ENCODE measurements at regions not wholly inside any gene's neighbourhood (a gene's known extent, or its start where the extent isn't known, plus 50 kb on each side); places are given as distances from the start of the nearest gene placed in this dataset.
"Not testable (repeated sequence)": the region's sequence is repeated elsewhere in the genome, so short reads cannot be mapped to it uniquely, and the experiment has no call there.

DNA sequence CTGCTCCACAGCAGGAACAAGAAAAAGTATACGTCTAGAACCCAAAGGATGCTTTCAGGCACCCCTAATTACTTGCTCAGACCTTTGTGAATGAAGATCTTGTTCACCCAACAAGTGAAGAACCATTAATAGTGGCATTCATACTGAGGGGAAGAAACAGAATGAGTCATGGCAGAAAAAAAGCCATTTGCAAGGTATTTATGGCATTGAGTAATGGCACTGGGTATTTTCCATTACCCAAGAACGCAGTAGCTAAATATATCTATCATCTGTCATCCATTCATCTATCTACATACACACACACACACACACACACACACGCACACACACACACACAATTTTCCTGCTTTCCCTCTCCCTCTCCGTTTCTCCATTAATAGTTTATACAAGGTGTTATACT is 56.4 kb upstream of the XIRP2 start:
- DNase-seq = no peak

DNA sequence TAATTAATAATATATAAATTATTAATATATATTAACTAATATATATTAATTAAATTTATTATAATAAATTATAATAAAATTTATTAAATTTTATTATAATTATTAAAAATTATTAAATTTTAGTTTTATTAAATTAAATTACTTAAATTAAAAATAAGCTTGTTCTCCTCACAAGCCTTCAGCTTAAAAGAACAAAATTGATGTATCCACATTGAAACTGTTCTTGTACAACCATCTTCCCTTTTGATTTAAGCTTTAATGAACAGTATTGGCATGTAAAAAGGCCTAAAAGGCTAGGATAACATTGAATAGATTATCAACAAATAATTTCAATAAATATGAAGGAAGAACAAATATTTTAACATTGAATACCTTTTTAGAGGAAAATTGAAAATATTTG is 62.4 kb upstream of the XIRP2 start:
- DNase-seq = no peak

DNA sequence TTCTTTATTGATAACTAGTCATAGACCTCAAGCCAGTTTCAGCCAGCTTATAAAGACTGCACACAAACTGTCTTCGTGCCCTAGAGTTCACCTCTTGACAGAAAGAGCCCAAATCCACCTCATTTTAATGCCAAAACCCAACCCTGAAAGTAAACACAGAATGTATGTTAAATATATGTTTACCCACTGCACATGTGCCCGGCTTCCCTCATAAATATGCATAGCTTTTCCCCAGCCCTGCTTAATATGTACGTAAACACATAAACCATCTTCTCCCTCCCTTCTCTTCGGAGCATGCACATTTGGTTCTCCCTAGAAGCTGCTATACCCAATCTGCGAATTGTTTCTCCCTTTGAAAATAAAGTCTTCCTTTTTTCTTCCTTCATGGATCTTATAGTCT is 73.9 kb upstream of the XIRP2 start:
- no peak for DNase-seq

DNA sequence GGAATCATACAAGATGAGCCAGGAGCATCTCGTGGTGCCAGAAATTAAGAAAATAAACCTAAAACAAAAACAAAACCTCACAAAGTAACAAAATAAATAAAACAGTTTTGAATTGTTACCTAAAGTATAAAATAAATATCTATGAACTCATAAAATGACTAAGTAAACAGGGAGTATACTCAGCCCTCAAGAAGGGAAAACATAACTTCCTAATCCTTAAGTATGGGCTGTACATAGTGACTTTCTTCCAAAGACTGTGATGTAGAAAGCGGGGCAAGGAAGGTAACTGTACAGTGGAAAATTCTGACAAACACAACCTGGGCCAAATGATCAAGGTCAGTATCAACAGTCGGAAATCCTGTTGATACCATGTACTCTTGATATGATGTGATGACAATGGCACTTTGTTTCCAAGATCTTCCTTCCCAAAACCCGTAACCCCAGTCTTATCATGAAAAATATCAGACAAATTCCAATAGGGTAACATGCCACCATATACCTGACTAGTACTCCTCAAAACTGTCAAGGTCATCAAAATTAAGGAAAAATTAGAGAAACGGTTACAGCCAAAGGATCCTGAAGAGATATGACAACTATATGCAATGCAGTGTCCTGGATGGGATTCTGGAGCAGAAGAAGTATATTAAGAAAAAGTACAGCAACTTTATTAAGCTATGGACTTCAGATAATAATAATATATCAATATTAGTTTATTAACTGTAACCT is 76.0 kb upstream of the XIRP2 start:
- DNase-seq = no peak

DNA sequence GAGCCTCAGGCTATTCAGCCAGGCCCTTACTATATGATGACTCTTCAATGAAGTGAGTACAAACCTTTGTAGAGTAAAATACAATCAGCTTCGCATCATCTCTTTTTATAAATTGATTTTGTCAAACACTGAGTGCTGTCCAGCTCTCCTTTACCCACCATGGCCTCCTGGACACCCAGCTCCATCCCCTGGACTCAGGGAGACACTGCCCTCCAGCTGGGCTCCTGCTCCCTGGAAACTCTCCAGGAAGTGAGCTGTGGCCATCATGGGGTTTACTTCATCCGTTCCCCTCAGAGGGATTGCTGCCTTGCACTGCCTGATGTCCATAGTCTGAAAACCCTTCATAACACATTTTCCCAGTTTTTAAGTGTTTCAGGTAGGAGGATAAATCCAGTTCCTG is 82.5 kb upstream of the XIRP2 start:
- DNase-seq = no peak

DNA sequence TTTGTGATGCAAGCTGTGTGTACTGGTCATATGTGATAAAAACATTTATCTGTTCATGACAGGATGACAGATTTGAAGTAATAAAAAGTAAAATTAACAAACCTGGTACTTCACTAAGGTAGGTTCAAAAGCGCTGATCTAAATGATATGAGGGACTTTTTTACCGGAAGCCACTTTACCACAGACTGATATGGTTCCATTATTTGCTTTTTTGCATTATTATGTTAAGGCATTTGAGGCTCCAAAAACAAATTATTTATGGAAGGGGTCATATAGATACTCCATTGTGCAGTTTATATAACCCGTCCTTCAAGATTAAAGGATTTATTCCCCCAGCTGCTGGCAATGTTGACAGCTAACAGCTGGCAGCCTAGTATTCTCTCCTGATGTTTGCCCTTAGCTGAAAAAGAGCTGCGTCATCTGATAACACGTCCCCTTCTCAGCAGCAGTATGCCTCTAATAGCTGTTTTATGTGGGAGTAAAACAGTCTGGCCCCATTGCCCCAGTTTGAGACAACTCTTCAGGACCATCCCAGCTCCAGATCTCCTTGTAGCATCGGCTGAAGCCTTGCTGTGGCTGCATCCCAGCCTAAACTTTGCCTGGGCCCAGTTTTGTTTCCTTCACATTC is 84.8 kb upstream of the XIRP2 start:
- no peak for DNase-seq

DNA sequence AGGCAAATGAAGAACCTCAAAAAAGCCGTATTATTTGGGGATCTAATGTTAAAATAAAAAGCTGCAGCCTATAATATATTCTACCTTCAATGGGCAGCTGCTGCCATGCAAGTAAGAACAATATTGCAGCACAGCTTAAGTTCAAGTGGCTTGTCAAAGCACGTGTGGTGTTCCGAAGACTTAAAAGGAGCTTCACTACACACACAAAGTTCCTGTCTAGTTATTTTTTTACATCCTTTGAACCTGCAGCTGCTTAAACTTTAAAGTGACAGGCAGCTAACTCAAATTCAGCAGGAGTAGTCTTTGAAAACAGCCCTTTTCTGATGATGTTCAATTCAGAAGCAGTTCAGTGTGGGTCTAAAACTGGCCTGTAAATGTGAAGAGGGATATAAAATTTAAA is 85.8 kb upstream of the XIRP2 start:
- no peak for DNase-seq

DNA sequence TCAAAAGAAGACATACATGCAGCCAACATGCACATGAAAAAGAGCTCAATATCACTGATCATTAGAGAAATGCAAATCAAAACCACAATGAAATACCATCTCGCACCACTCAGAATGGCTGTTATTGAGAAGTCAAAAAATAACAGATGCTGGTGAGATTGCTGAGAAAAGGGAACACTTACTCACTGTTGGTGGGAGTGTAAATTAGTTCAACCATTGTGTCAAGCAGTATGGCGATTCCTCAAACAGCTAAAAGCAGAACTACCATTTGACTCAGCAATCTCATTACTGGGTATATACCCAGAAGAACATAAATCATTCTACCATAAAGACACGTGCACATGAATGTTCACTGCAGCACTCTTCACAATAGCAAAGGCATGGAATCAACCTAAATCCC is 95.5 kb upstream of the XIRP2 start:
- no peak for DNase-seq

DNA sequence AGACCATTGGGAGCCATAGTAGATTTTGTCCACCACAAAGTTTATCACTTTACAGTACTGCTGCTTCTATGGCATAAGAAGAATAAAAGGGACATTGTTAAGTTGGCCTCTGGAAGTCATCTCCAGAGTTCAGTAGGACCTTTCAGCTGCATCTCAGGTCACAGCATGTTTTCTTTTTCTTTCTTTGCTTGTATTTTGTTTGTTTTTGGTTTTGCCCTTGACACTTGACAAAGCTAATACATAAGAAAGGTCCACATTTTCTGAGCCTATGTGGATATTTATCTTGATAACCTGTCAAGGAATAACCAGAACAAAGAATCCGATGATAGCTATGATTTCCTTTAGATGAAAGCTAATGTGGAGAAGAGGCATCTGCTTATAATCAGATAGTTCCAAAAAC is 101.6 kb upstream of the XIRP2 start:
- DNase-seq = no peak

DNA sequence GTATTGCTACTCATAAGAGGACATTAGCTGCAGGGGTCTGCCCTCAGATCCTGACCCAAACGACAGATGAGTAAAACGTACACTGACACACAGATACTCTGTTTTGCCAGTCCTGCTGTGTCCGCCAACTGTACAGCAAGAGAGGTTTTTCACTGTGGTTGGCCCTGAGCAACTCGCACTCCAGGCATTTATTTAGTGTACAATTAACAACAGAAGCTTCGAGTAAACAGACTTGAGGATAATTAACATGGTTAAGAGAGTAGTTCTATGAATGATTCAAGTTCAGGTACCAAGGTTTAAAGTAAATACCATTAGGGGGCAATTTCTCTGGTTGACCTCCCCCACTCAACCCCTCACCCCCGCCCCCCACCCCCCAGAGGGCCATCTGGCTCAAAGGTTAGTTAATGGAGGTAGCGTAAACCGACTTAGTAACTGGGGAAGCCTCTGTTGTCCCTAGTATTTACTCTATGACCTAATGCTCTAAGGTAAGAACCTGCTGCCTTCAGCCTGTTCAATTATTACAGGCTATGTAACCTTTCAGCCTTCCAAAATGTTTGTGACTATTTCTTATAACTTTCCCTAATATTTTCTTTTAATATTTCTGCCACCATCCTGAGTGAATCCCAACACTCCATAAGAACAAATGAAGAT is 103.9 kb upstream of the XIRP2 start:
- no peak for DNase-seq

DNA sequence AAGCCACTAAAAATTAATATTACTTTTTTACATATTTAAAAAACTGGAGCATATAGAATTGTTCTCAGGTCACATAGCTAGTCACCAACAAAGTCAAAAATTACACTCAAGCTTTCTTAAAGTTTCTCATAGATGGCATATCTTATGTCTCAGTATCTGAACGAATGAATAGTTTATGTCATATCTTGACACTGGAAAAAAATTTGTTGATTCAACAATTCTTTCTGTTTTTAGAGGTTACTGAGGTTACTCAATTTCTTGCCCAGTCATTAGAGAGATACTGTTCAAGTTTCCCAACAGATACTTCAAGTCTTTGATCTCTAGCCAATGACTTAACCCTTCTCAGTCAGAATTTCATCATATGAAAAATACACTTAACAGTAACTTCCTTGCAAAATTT is 113.1 kb upstream of the XIRP2 start:
- DNase-seq = no peak

DNA sequence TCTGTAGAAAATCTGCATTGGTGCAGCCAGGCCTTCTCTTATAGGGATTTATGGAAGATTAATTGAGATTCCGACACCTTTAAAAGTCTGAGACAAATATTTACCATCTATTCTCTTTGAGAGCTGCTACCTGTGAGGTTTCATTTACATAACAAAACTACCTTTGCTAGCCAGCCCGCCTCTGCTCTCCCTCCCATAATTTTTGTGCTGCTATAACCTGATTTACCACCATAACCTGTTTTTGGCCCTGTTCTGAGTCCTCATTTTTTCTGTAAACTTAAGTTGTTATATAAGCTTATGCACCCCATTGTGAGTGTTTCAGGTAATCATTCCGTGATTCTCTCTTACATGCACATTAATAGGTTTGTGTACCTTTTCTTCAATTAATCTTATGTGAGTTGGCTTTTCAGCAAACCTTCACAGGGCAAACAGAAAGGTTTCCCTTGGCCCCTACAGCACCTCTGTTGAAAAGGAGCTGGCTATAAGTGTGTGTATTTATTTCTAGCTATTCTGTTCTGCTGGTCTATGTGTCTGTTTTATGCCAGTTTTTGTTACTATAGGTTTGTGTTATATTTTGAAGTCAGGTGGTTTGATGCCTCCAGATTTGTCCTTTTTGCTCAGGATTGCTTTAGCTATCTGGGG is 114.9 kb upstream of the XIRP2 start:
- no peak for DNase-seq

DNA sequence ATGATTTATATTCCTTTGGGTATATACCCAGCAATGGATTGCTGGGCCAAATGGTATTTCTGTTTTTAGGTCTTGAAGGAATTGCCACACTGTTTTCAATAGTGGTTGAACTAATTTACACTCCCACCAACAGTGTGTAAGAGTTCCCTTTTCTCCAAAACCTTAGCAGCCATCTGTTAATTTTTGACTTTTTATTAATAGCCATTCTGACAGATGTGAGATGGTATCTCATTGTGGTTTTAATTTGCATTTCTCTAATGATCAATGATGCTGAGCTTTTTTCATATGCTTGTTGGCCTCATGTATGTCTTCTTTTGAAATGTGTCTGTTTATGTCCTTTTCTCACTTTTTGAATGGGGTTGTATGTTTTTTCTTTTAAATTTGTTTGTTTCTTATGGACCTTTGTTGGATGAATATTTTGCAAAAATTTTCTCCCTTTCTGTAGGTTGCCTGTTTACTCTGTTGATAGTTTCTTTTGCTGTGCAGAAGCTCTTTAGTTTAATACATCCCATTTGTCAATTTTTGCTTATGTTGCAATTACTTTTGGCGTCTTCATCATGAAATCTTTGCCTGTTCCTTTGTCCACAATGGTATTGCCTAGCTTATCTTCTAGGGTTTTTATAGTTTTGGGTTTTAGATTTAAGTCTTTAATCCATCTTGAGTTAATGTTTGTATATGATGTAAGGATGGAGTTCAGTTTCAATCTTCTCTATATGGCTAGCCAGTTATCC is 119.7 kb upstream of the XIRP2 start:
- DNase-seq = no peak

DNA sequence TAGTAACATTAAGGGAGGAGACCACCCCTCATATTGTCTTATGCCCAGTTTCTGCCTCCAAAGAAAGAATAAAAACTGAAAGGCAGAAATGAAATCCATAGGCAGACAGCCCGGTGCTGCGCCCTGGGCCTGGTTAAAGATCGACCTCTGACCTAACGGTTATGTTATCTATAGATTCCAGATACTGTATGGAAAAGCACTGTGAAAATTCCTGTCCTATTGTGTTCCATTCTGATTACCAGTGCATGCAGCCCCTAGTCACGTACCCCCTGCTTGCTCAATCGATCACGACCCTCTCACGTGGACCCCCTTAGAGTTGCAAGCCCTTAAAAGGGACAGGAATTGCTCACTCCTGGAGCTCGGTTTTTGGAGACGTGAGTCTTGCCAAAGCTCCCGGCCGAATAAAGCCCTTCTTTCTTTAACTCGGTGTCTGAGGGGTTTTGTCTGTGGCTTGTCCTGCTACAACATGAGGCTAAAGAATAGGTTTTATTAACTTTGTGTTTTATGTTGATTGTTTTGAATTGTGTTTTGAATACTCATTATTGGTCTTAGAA is 121.4 kb upstream of the XIRP2 start:
- DNase-seq = not testable (repeated sequence)

DNA sequence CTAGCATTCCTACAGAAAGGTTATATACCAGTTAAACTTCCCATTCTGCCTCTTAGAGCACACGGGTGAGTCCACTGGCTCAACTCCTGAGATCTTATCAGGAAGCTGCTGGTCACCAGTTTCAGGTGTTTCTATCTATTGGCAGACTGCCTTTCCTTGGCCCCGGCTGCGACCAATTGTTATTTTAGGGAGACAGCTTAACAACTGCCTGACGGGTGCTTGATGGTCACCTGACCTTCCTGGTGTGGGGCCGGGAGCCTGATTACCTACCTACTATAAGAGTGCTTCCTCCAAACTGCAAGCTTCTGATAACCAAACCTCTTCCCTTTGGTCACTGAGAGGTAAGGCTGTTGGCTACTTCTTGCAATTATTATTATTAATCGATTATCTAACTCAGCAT is 122.1 kb upstream of the XIRP2 start:
- no peak for DNase-seq

DNA sequence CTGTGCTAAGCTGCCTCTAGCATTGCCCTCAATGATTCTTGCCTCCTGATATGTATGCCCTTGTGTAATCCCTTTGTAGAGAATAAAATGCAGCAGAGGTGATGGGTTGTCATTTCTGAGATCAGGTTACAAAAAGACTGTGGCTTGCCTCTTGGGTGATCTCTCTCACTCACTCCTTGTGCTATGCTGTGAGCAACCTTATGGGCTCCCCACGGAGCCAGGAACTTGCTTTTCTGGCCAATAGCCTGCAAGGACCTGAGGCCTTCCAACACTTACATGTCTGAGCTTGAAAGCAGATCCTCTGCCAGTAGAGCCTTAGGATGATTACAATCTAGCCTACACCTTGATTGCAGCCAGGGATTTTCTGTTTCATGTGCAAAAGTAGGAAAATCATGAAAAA is 123.1 kb upstream of the XIRP2 start:
- DNase-seq = no peak

DNA sequence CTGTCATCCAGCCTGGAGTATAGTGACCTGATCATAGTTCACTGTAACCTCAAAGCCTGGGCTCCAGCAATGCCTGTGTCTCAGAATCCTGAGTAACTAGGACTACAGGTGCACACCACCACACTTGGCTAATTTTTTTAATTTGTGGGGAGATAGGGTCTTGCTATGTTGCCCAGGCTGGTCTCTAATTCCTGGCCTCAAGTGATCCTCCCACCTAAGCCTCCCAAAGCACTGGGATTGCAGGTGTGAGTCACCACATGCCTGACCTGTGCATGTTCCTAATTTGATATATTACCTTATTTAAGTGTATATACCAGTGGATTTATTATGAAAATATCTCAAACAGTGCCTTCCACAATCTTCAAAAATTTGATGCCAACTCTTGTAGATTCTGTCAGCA is 123.6 kb upstream of the XIRP2 start:
- no peak for DNase-seq

DNA sequence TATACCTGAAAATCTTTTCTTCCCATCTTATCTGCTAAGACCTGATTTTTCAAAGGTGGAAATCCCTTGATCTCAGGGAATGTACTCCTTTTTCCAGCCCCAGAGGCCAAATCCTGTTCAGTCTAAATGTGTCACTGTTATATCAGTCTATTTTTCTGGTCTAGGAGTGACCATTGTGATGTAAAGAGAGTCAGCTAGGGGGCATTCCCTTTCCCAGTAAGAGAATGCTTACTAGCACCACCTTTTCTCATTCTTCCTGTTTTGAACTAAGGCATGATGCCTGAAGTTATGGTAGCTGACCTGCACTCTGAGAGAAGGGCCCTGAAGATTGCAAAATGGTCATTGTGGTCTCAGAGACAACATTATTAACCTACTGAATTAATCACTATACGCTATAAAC is 124.1 kb upstream of the XIRP2 start:
- DNase-seq = no peak

DNA sequence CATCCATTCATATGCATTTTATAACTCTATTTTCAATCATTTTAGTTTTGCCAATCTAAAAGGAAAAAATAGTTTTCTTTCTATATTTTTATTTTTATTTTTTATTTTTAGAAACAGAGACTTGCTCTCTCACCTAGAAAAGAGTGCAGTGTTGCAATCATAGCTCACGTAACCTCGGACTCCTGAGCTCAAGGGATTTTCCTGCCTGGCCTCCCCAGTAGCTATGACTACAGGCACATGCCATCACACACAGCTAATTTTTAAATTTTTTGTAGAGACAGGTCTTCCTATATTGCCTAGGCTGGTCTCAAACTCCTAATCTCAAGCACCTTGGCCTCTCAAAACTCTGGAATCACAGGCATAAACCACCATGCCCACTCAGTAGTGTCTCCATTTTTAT is 125.5 kb upstream of the XIRP2 start:
- DNase-seq = no peak

DNA sequence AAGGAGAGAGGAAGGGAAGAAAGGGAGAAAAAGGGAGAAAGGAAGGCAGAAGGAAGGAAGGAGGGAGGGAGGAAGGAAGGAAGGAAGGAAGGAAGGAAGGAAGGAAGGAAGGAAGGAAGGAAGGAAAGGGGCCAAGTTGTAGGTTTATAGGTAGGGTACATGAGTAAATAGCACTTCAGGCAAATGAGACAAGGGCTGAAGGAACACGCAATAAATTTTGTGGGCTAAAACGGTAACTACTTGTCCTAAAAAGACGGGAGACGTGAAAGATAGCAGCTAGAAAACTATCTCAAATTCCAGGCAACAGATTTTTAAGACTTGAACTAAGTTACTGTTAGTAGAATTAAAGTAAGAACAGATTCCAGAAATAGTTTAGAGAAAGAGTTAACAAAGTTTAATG is 129.3 kb upstream of the XIRP2 start:
- DNase-seq = no peak

DNA sequence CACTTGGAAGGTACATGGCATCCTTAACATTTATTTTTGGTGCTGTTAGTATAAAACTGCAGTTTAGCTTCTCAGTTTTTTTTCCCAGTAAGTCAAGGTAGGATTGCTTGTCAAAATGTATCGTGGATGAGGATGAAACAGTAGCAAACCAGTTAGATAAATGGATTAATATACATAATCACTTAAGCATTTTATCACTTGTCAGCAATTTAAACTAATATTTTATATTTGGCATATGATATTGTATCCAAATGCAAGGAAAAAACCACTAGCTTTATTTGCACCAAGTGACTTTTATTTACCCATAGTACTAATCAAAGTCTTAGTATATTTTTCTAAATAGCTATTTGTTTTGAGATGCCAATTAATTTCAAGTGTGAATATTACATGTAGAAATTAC is 137.7 kb upstream of the XIRP2 start:
- DNase-seq = no peak

DNA sequence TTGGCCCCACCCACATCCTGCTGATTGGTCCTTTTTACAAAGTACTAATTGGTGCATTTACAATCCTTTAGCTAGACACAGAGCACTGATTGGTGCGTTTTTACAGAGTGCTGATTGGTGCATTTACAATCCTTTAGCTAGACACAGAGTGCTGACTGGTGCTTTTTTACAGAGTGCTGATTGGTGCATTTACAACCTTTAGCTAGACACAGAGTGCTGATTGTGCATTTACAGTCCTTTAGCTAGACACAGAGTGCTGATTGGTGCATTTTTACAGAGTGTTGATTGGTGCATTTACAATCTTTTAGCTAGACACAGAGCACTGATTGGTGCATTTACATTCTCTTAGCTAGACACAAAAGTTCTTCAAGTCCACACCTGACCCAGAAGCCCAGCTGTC is 144.2 kb upstream of the XIRP2 start:
- not testable (repeated sequence) for DNase-seq

Measured in hypothalamus (tissue), 51 donors.